ENCODE measurements at regions not wholly inside any gene's neighbourhood (a gene's known extent, or its start where the extent isn't known, plus 50 kb on each side); places are given as distances from the start of the nearest gene placed in this dataset.

- TF ChIP-seq CTCF (conservative IDR thresholded peaks at IDR 0.05) = no peak
- no peak for TF ChIP-seq ZFX (IDR thresholded peaks at IDR 0.05)
These were observed 421.0 kb downstream of the TENT5A start for GRCh38 chr6:81331526-81331925.
